Stimulated activated CD4-positive, alpha-beta T cell treated with anti-CD3 and anti-CD28 coated beads, Interleukin-1b, Interleukin-23, amount 100 ng/mL, for 48 hours (primary cell): ENCODE measurements at regions not wholly inside any gene's neighbourhood (a gene's known extent, or its start where the extent isn't known, plus 50 kb on each side); places are given as distances from the start of the nearest gene placed in this dataset.
"Not testable (repeated sequence)": the region's sequence is repeated elsewhere in the genome, so short reads cannot be mapped to it uniquely, and the experiment has no call there.

ENCODE experiments used
- DNase-seq: peaks from one replicate; pipeline ENCODE4 v3.0.0-alpha.2; 2020

DNA sequence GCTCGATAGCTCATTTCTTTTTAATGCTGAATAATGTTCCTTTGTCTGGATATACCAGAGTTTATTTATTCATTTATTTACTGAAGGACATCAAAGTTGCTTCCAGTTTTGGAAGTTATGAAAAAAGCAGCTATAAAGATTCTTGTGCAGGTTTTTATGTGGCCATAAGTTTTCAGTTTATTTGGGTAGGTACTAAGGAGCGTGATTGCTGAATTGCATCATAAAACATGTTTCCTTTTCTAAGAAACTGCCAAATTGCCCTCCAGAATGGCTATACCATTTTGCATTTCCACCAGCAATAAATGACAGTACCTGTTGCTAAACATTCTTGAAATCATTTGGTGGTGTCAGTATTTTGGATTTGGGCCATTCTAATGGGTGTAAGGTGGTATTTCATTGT, 1067.7 kb upstream of the SPRY2 start:
- DNase-seq = no peak

- DNase-seq = no peak
These were observed 1065.8 kb upstream of the SPRY2 start for GRCh38 chr13:81406639-81407292.

GRCh38 chr13:81406022-81406421, 1065.1 kb upstream of the SPRY2 start:
- DNase-seq = no peak

- DNase-seq = no peak
These were observed 1055.3 kb upstream of the SPRY2 start for GRCh38 chr13:81396192-81396591.

DNA sequence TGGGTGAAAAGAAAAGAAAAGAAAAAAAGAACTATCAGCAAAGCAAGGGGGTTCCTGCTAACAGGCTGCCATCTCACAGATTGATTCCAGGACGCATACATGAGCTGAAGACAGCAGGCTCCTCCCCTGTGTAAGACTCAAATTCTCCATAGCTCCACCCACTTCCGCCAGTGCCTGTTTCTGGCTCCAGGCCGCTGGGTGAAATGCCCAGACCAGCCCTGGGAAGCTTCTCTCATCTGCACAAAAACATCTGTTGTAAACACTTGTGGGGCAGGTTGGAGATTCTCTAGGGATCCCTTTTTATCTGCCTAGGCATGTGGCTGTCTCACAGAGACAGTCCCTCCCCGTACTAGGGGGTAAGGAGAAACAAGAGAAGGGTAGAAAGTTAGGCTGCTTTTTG, 1054.4 kb upstream of the SPRY2 start:
- no peak for DNase-seq

DNA sequence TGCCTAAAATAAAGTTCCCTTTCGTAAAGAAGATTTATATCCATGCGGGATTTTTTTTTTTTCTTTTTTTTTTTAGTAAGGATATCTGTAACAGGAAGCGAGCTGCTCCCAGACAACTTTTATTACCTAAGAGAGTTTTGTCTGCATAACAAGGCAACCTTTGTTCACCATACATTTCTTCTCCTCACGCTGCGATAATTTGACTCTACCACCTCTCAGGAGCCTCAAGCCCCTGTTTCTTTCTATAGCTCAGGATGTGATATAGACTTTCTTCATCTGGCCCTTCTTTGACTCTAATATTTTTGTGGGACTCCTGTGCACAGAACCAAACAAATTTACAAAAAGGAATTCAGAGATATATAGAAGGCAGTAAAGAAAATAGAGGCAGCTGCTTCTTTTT, 1053.7 kb upstream of the SPRY2 start:
- no peak for DNase-seq

DNA sequence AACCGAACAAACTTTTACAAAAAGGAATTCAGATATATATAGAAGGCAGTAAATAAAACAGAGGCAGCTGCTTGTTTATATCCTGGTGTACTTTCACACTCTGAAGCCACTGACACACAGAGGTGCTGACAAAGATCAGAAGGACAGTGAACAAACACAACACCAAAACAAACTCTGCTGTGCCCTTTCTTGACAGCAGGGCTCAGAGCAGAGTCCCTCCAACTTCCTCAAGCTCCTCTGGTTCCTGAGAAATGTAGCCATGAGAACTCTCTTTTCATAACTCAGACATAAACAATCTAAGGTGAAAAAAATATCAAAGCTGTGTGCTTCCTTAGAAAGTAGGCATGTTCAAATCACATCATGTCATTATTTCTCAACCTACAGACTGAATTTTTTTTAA, 1052.8 kb upstream of the SPRY2 start:
- no peak for DNase-seq

- no peak for DNase-seq
These were observed 1052.2 kb upstream of the SPRY2 start for GRCh38 chr13:81393110-81393509.

DNA sequence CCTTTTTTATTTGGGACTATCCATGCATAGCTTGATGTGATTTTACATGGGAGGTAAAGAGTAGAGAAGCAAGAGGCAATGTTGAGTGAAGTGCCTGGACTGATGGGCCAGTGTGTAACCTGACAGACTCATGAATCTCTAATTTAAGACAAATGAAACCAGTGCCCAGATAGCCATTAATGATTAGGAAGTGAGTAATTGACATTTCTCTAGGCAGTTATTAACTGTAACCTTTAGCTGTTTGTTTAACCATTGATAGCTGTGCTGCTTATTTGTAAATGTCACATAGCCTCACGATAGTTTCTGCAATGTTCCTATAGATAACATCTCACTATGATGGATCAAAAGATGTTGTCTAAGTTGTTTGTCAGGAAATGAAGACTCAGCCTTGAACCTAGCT, 1047.5 kb upstream of the SPRY2 start:
- no peak for DNase-seq

DNA sequence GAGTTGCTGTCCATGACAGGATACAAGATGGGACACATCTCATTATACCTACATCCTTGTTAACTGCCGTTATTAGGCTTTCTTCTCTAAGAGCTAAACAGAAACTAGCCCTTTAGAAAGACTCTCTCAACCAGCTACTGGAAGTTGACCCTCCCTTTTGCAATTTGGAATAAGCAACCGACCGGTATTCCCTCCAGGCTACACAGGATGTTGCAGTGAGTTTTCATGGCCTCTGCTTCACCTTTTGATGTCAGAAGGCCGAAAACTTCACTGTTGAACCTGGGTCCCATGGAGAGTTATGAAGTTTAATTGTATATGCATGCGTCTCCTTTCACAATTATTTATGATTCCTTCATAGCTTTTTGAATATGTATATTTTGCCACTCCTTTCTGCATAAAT, 1042.5 kb upstream of the SPRY2 start:
- DNase-seq = no peak

DNA sequence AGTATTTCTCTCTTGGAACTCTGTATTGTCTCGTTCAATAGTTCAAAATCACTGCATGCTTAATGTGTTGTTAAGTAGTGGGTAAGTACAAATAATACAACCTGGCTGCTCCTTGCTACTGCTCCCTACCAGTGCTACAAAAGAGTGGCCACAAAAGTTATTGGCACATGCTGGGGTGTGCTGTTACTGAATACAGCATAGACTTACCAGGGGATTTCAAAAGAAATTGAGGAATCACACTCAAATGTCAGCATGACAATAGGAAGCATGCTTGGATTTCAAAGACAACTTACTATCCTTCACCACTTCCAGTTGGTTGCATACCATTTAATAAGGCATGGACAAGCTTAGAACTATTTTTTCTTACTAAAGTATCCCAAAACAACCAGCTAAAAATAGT, 1041.3 kb upstream of the SPRY2 start:
- DNase-seq = no peak

GRCh38 chr13:81381560-81381959, 1040.6 kb upstream of the SPRY2 start:
- DNase-seq = no peak

DNA sequence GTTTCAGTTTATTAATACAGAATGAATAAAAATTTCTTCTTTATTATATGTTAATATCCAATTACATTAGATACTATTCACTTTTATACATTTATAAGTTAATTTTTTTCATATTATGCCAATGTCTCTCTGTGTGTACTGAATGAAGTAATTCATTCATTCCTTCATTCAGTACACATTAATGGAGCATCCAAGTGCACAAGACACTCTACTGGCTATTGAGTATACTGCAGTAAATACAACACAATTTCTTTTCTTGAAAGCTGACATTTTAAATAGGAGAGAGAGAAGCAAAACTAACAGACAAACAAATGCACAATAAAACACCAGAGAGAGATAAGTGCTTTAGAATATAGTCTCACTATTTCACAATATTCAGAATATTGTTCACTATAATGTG, 1038.3 kb upstream of the SPRY2 start:
- DNase-seq = no peak

GRCh38 chr13:81377921-81378320, 1037.0 kb upstream of the SPRY2 start:
- no peak for DNase-seq

DNA sequence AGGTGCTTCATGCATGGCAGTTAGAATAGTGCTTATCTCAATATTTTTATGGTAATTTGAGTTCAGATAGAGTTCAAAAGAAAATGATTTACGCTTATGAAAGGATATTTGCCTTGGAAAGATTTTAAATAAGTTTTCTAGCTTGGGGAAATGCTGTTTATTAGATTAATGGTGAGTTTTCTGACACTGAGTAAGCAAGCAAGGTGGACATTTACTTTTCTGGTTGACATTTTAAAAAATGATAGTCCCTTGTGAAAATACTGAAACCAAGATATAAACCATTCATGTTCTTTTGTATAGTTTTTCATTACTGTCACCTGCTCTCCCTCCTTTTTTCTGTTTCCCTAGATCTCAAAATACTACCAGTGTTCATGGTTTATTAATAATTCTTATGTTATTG, 1034.8 kb upstream of the SPRY2 start:
- no peak for DNase-seq

GRCh38 chr13:81362711-81363110, 1021.8 kb upstream of the SPRY2 start:
- DNase-seq = not testable (repeated sequence)

- no peak for DNase-seq
These were observed 1009.1 kb upstream of the SPRY2 start for GRCh38 chr13:81350056-81350455.

- DNase-seq = not testable (repeated sequence)
These were observed 999.5 kb upstream of the SPRY2 start for GRCh38 chr13:81340118-81341069.

DNA sequence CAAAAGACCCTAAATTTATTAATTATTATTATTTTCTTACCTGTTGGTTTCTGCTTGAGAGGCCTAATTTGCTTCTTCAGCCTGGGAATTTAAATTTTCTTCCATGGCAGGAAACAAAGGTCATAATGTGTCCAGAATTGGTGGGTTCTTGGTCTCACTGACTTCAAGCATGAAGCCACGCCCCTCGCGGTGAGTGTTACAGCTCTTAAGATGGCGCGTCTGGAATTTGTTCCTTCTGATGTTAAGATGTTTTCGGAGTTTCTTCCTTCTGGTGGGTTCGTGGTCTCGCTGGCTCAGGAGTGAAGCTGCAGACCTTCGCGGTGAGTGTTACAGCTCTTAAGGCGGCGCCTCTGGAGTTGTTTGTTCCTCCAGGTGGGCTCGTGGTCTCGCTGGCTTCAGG, 998.7 kb upstream of the SPRY2 start:
- DNase-seq = not testable (repeated sequence)

- no peak for DNase-seq
These were observed 993.6 kb upstream of the SPRY2 start for GRCh38 chr13:81334481-81334880.

DNA sequence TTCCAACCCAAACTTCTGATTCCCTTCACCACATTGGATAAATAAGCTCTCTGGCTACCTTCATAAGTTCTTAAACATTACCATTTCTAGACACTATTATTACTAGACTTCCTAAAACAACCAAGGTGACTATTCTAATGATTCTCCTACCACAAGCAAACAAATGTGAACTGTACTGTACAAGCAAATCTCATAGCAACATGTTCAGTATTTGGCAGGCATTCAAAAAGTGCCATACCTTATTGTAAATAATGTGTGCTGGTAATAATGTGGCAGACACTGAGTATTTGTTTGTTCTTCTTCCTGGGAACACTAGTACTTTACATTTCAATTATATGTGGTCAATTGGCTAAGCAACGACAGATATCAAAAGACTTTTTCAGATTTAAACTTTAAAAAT, 986.0 kb upstream of the SPRY2 start:
- no peak for DNase-seq

- no peak for DNase-seq
These were observed 979.6 kb upstream of the SPRY2 start for GRCh38 chr13:81320516-81320915.

DNA sequence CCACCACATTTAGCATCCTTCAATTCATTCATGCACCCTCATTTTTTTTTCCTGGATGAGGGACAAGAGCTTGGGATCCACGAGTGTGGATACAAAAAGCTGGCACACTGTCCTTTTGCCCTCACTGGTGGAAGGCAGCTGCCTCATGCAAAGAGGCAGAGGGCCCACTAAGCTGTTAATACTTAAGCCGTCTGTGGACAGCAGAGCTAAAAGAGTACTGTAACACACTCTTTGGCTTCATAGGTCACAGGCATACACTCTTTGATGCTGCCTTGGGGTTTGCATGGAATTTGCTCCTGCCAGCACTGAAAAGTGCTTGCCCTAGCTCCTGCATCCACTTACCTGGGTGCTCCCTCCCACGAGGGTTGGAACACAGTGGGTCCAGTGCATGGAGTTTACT, 978.4 kb upstream of the SPRY2 start:
- no peak for DNase-seq

- DNase-seq = no peak
These were observed 977.5 kb upstream of the SPRY2 start for GRCh38 chr13:81318231-81319019.
